Gastrocnemius medialis (tissue), 4 donors: ENCODE measurements at regions not wholly inside any gene's neighbourhood (a gene's known extent, or its start where the extent isn't known, plus 50 kb on each side); places are given as distances from the start of the nearest gene placed in this dataset.
"Not testable (repeated sequence)": the region's sequence is repeated elsewhere in the genome, so short reads cannot be mapped to it uniquely, and the experiment has no call there.

Experiments used
- ATAC-seq, 2 donors: fragments of 150-250 bp; one replicate each; pipeline ENCODE4 v1.9.1; 2016
- DNase-seq, 2 donors: peaks; one replicate each; pipeline ENCODE4 v3.0.0-alpha.2; 2019
- H3K27ac ChIP-seq, 4 donors: fragments of 200-600 bp; sonication (generic); 1 replicate in 1 of 4; 2 replicates in 3 of 4; pipeline ENCODE4 v1.5.1; 2016 to 2018; ENCODE audit warnings: mild to moderate bottlenecking in 2 of 4, moderate library complexity in 1 of 4
- H3K27me3 ChIP-seq, 3 donors: fragments of 200-600 bp; sonication (generic) in 2 of 3; 1 replicate in 1 of 3; 2 replicates in 2 of 3; pipeline versions ENCODE4 v1.5.1 to v1.6.0; 2016 to 2019; ENCODE audit warnings: mild to moderate bottlenecking in 1 of 3, moderate library complexity in 1 of 3
- H3K36me3 ChIP-seq, 2 donors: fragments of 200-600 bp; sonication (generic) in 1 of 2; one replicate each; pipeline ENCODE4 v1.5.1; 2017 to 2018
- H3K4me1 ChIP-seq, 2 donors: fragments of 200-600 bp; sonication (generic) in 1 of 2; one replicate each; pipeline ENCODE4 v1.5.1; 2016 to 2017; ENCODE audit warnings: mild to moderate bottlenecking in 2 of 2
- H3K4me3 ChIP-seq, 4 donors: fragments of 200-600 bp; sonication (generic) in 3 of 4; 1 replicate in 1 of 4; 2 replicates in 3 of 4; pipeline ENCODE4 v1.5.1; 2016 to 2019; ENCODE audit warnings: mild to moderate bottlenecking in 2 of 4
- H3K9me3 ChIP-seq, 3 donors: fragments of 200-600 bp; sonication (generic) in 2 of 3; 1 replicate in 1 of 3; 2 replicates in 2 of 3; pipeline ENCODE4 v1.5.1; 2016 to 2019
- CTCF ChIP-seq, 5 experiments: fragments of 450-650 bp in 3 of 5; fragments of 200-600 bp in 2 of 5; sonication (generic) in 2 of 5; IDR thresholded peaks in 4 of 5; conservative IDR thresholded peaks in 1 of 5; 1 replicate in 4 of 5; 2 replicates in 1 of 5; pipeline ENCODE4 v1.5.1; 2016 to 2019; ENCODE audit warnings: antibody characterized with exemption in 5 of 5, mild to moderate bottlenecking in 3 of 5, moderate library complexity in 3 of 5
- POLR2A ChIP-seq, 2 donors: fragments of 450-650 bp; IDR thresholded peaks; one replicate each; pipeline ENCODE4 v1.6.1; 2017; ENCODE audit warnings: antibody characterized with exemption in 2 of 2, mild to moderate bottlenecking in 2 of 2, moderate library complexity in 2 of 2
- in situ Hi-C, 4 donors: fragments of 200-750 bp; cut with MboI; loops; one replicate each; pipeline versions ENCODE4 v1.15.0 to v1.8.0; 2017; ENCODE audit warnings: low sequenced_read_pairs in 4 of 4
- intact Hi-C: fragments of 100-400 bp; cut with DNase I; formaldehyde crosslinking; loops from one replicate; pipeline ENCODE4 v1.15.1; 2023; ENCODE audit warnings: low total_unique reads

GRCh38 chr6:85865420-85866369 lies 223.0 kb upstream of the SYNCRIP start:
- Histone ChIP-seq H3K36me3 (no peaks in the 10 kb centered on the region), H3K27me3 (no peaks in the 10 kb centered on the region), H3K4me1 (peaks cover 7 to 15% of the 10 kb centered on the region in 2 donors), H3K4me3 (peak overlapping the region; percentile 21 to 61 (median 54)), H3K27ac (peak overlapping the region in 3 of 4 donors; percentile 23 to 71 (median 49)), H3K9me3 (no peaks in the 10 kb centered on the region)
- DNase-seq (no peak), ATAC-seq (peak; percentile 36 to 66)
- in situ Hi-C loops (no loop called here), intact Hi-C loops (no loop called here)
- no peak for TF ChIP-seq POLR2A (IDR thresholded peaks at IDR 0.05)
- no peak for TF ChIP-seq CTCF (IDR thresholded peaks at IDR 0.05 in 4 of 5, conservative IDR thresholded peaks at IDR 0.05 in 1 of 5)

GRCh38 chr6:85864453-85865401 lies 222.0 kb upstream of the SYNCRIP start:
- Histone ChIP-seq H3K4me3 (peak overlapping the region in 2 of 4 donors; percentile 54 to 61), H3K27me3 (no peaks in the 10 kb centered on the region), H3K4me1 (peaks cover 7 to 15% of the 10 kb centered on the region in 2 donors), H3K9me3 (no peaks in the 10 kb centered on the region), H3K36me3 (no peaks in the 10 kb centered on the region), H3K27ac (peak overlapping the region in 1 of 4 donors; percentile 71)
- in situ Hi-C loops (no loop called here), intact Hi-C loops (no loop called here)
- no peak for TF ChIP-seq POLR2A (IDR thresholded peaks at IDR 0.05)
- no peak for TF ChIP-seq CTCF (IDR thresholded peaks at IDR 0.05 in 4 of 5, conservative IDR thresholded peaks at IDR 0.05 in 1 of 5)
- ATAC-seq (no peak), DNase-seq (no peak)

GRCh38 chr6:85856235-85856634 lies 213.5 kb upstream of the SYNCRIP start:
- Histone ChIP-seq H3K4me3 (no peak overlapping the region), H3K36me3 (no peaks in the 10 kb centered on the region), H3K27me3 (no peaks in the 10 kb centered on the region), H3K9me3 (no peaks in the 10 kb centered on the region), H3K27ac (no peak overlapping the region), H3K4me1 (no peaks in the 10 kb centered on the region)
- in situ Hi-C loops, result no loop called here
- DNase-seq (no peak), ATAC-seq (no peak)
- TF ChIP-seq POLR2A (IDR thresholded peaks at IDR 0.05), result no peak
- TF ChIP-seq CTCF (IDR thresholded peaks at IDR 0.05 in 4 of 5, conservative IDR thresholded peaks at IDR 0.05 in 1 of 5), result no peak
- intact Hi-C loops, result no loop called here

- in situ Hi-C loops, DNase-seq, H3K4me3 ChIP-seq, H3K4me1 ChIP-seq, intact Hi-C loops, H3K27me3 ChIP-seq, H3K27ac ChIP-seq, H3K36me3 ChIP-seq, H3K9me3 ChIP-seq, ATAC-seq: not testable (repeated sequence)
Measured at GRCh38 chr6:85838351-85839119, 195.8 kb upstream of the SYNCRIP start.
